Erythroblast (primary cell): ENCODE measurements at regions not wholly inside any gene's neighbourhood (a gene's known extent, or its start where the extent isn't known, plus 50 kb on each side); places are given as distances from the start of the nearest gene placed in this dataset.

Experiments used
- DNase-seq, 2 experiments: peaks; one replicate each; lab custom pipeline; 2025; lab: John Stamatoyannopoulos, UW
- GATA1 ChIP-seq: IDR thresholded peaks from 2 replicates; pipeline ENCODE4 v1.6.1; 2011; ENCODE audit warnings: low read depth, mild to moderate bottlenecking, control low read depth, low read length, moderate library complexity
- POLR2A ChIP-seq: IDR thresholded peaks from 2 replicates; pipeline ENCODE4 v1.6.1; 2011; ENCODE audit warnings: mild to moderate bottlenecking, low read length

DNA sequence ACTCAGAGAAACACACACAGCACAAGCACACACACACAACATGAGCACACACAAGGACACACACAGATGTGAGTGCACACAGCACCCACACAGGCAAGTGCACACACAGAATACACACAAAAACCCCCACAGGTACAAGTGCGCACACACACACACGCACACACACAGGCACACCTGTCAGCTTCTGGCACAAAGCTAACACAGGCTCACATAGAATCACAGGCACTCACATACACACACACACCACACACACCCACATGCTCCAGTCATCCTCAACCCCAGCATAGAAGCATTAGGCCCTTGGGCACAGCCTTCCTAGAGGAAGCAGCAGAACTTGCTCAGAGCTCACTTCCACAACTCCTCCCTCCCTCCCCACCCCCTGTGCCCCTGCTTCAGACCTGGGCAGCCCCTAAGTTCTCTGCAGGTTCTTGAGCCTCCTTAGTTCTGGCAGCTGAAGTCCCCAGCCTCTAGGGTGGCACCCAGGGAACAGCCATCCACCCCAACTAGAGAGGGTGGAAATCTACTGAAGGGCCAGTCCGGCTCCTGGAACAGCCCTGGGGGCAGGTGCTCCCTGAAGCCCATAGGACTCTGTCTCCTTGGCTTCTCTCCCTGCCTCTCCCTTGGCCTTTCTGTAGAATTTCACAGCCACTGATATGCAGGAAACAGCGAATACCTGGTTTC is 129.9 kb upstream of the VSTM2B start:
- DNase-seq: no peak
- TF ChIP-seq POLR2A: no peak
- TF ChIP-seq GATA1: no peak

DNA sequence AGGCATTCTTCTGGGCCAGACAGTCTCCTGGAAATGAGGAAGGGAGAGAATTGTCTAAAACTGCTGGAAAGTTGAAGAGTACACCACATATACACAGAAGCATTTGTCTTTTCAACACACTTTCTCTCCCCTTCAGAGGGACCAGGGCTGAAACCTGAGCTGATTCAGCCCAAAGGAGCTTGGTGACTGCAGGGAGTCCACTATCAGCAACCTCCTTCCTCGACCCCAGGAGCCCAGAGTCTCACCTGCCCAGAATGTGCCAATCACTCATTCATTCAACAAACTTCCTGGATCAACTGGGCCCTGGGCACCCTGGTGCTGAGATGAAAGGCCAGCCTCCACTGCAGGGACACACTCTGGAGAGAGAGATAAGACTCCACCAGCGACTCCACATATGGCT is 128.9 kb upstream of the VSTM2B start:
- no peak for DNase-seq
- TF ChIP-seq POLR2A (no peak), GATA1 (no peak)

DNA sequence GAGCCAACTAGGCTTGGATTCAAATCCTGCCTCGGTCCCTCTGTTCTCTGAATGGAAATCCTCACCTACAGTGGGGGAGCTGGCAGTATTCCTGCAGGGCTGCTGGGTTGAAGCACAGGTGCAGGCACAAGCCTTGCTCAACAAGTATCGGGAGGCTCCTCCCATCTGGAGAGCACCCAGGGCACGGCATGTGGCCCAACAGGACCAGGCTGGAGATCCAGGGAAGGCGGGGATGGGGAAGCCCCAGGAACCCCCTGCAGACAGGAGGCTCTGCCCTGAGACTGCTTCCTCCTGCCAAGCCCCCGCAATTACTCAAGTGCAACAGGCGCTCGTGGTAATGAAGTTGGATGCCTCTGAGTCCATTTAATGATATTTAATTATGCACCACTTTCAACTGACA is 128.0 kb upstream of the VSTM2B start:
- no peak for DNase-seq
- TF ChIP-seq GATA1: no peak

DNA sequence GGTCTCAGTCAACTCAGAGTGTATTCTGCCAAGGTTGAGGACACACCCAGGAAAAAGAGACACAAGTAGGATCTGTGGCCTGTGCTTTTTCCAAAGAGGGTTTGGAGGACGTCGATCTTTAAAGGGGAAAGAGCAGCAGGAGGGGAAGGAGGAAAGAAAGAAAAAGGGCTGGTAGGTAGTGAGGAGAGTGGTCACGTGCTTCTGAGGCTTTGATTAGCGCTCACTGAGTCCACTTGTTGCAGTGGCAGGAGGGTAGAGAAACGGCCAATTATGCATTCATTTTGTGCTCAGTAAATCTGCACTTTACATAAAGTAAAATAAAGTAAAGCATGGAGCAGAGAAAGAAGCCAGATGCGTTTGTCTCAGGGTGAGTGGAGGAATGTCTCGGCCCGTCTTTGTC is 126.0 kb upstream of the VSTM2B start:
- no peak for DNase-seq
- TF ChIP-seq POLR2A (no peak), GATA1 (no peak)

DNA sequence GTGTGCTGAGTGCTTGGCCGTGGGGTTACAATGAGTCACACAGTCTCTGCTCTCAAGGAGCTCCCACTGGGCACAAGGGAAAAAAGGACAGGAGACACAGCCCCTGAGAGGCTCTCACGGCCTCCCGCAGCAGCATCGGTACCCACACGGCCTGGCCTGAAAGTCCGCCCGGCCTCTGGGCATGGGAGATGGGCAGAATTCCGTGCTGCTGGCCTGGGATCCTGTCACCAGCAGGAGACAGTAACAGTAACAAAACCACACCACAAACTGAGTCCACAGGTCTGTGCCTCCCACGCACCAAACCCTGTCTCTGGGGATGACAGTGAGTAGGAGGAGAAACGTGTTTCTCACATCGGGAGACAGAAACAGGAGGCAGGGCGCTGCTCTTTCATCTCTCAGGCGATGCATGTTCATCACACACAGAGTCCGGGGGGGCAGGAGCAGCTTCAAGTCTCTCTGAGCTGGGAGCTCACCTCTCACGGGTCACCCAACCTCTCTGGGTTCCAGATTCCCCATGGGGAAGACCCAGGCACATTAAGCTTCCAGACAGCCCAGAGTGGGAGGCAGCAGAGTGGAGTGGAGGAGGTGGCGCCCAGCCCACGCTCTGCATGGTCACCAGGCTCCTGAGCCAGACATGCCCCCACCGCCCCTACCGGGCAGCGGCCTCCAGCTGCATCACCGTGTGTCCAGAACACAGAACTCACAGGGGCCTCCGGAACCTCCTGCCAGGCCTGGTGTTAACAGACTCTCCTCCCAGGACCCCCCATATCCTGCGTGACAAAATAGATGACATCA is 124.7 kb upstream of the VSTM2B start:
- no peak for DNase-seq
- TF ChIP-seq POLR2A (no peak), GATA1 (no peak)

DNA sequence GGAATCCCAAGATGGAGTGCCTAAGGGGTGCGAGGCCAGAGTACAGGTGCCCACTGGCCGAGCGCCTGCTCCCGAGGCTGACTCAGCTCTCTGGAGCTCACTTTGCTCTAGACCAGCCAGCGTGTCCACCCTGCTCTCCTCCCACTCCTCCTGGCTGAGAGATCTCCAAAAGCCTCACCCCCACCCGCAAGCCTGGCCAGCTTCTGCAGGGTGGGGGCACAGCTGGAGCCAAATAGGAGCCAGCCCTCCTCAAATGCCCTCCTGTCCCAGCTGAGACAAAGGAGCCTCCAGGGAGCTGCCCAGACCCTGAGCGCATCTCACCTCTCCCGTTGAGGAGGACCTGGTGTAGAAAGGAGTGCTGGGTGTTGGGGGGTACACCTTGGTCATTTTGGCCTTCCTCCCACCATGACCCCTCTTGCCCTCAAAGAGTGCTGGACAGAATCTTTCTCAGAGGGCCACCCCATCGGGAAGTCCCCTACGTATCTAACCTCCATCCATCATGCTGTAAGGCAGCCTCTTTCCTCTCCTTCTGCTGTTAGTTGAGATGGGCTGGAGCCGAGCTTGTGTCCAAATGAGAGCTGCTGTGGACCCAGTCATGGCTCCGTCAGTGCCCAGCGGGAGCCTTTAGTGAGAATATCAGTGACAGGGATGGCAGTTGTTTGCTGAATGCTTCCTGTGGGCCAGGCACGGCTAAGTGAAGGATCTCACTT is 123.9 kb upstream of the VSTM2B start:
- TF ChIP-seq POLR2A (no peak), GATA1 (no peak)
- DNase-seq: no peak

DNA sequence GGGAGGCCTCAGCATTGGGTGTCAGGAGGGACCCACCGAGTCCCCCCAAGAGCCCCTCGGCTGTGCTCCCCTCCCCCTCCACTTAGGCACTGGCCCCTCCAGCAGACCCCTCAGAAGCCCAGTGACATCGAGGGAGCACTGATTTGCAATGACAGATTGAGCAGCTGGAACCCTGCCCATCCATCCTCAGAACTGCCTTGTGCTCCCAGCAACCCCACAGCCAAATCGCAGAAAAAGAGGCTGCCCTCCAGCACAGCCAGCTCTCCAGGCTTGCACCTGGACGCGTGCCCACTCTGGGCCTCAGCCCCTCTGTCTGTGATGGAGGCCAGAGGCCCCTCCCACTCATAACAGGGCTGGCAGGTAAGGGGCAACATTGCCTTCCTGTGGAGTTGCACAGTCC is 123.2 kb upstream of the VSTM2B start:
- DNase-seq: no peak
- TF ChIP-seq GATA1 (no peak), POLR2A (no peak)

DNA sequence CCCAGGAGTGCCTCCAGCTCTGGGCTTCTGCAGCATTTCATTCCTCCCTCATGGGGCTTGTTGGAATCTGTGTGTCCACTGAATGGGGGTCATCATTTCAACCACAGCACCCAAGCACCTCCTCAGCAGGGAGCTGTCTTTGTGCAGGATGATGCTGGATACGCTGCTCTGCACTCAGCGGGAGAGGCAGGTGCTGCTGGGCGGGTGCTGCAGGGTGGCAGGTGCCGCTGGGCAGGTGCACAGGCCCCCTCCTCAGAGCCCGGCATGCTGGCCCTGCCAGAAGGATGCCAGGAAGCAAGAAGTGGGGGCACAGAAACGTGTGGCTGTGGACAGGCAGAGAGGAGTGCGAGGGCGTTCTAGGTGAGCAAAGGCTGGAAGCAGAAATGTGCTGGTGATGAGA is 121.8 kb upstream of the VSTM2B start:
- no peak for TF ChIP-seq GATA1
- no peak for TF ChIP-seq POLR2A
- no peak for DNase-seq

DNA sequence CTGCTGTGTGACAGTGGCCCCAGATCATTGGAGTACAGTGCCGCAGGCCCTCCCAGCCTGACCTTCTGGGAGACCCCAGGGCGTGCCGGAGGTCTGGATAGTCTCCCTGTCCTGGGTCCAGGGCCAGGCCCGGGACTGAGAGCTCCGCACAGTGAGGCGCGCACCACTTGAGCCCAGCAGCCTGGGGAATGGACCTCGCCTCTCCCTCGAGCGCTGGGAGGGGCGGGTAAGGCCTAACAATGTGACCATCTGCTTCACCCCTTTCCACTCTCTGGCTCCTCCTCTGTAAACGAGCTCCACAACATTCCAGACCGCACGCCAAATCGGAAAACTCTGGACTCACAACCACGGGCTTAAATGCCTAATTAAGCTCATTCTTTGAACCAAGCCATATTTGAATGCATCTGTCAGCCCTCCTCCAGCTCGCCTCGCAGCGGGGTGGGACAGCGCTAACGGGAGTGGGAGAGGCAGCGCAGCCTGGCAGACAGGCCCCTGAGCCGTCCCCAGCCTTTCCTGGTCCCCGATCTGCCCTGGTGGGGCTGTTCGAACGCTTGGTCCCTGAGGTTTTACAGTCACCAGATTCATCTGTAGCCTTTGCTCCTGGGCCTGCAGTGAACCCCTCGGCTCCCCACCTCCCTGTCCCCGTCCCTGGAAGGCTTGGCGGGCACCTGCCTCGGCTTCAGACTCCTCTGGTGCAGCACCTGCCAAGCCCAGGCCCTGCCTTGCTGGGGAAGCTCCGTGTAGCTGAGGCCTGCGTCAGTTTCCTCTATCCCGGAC is 120.7 kb upstream of the VSTM2B start:
- no peak for TF ChIP-seq GATA1
- TF ChIP-seq POLR2A: no peak

DNA sequence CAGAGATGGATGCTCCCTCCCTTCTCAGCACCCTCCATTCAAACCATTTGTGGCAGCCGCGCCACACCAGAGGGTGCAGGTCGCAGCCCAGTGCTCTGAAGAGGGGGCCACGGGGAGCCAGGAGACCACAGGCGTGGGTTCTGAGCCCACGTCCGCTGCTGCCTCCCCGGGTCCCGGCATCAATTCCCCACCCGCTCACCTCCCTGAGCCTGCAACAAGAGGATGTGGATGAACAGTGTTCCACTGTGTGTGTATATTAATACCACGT is 120.1 kb upstream of the VSTM2B start:
- DNase-seq: no peak
- TF ChIP-seq POLR2A (no peak), GATA1 (no peak)

More for the DNA sequence above, 120.7 kb upstream of the VSTM2B start:
- DNase-seq: no peak

DNA sequence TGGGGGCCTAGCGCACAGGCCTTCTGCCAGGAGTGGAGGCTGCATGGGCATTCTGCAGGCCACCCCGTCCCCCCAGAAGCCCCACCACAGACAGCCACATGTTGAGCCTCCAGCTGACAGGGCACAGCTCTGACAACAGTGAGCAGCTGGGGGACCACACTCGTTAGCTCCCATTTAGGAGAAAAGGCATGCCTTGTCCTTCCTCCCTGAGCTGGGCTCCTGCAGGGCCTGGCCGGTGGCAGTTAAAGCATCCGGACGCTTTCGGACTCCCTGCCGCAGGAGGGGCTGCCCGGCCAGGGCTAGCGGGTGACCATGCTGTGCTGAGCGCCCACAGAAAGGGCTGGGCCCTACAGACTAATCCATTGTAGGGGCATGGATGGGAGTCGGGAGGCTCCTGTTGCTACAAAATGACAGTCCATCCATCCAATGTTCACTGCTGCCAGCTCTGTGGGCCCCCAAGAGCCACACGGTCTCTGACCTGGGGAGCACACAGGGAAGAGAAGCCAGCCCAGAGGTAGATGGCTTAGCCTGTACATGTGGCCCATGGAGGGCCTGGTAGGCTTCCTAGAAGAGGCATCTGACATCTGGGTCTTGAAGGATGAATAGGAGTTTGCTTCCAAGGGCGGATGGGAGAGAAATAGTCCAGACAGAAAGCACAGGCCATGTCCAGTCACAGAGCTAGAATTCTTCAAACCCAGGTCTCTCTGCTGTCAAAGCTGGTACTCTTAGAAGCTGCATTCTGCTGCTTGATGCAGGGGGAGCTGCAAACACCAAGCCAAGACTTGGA is 116.5 kb upstream of the VSTM2B start:
- TF ChIP-seq POLR2A: no peak
- DNase-seq: no peak

DNA sequence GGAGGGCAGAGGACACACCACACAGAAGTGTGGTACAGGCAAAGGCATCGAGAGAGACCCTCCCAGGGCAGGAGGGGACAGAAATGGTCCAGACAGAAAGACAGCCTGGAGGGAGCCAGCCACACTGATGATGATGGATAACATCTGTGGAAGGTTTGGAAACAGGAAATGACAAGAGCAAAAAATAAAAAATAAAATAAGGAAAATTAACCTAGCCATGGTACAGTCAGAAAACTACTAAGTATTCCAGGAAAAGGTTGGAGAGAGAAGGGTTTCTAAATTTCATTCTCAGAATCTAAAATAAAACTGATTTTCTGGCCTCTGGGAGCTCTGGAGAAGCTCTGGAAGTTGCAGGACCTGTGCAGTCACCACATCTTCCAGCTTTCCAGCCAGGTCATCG is 115.2 kb upstream of the VSTM2B start:
- DNase-seq: no peak
- TF ChIP-seq POLR2A: no peak
- no peak for TF ChIP-seq GATA1

DNA sequence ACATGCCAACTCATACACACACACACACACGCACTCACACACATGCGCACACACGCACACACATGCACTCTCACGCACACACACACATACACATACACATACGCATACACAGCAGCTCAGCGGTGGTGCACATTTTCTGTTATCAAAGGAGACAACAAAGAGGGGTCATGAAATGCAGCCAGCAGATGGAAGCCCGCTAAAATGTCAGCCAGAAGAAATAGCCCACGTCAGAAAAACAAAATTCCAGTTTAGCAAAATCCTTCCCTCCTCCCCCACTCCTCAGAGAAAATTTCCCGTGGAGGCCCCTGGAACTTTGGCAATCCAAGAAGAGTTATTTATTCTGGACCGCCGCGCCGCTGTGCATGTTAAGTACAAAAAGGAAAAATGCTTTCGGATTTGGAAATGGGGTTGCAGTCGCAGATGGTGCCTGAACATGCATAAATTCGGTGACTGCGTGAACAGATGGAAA is 114.6 kb upstream of the VSTM2B start:
- no peak for TF ChIP-seq POLR2A
- TF ChIP-seq GATA1: no peak
- DNase-seq: no peak
